ENCODE measurements at regions not wholly inside any gene's neighbourhood (a gene's known extent, or its start where the extent isn't known, plus 50 kb on each side); places are given as distances from the start of the nearest gene placed in this dataset.

- Histone ChIP-seq H3K4me2 (ENCODE audit: insufficient read depth, low read length) (no peak overlapping the region), H3K36me3 (ENCODE audit: control insufficient read depth in 2 of 2, extremely low read depth in 1 of 2, insufficient read depth in 2 of 2, low read length in 2 of 2) (no peaks in the 10 kb centered on the region), H3K27me3 (ENCODE audit: control insufficient read depth in 2 of 2, insufficient read depth in 2 of 2, low read length in 2 of 2) (no peaks in the 10 kb centered on the region), H4K20me1 (replicated peaks; ENCODE audit: control insufficient read depth, extremely low read depth, insufficient read depth, low read length) (no peaks in the 10 kb centered on the region), H3K4me3 (replicated peaks in 1 of 3; ENCODE audit: insufficient read depth in 1 of 3, low read depth in 1 of 3, low read length in 3 of 3) (no peak overlapping the region), H3K9ac (replicated peaks; ENCODE audit: extremely low read depth, insufficient read depth, low read length) (no peak overlapping the region), H2AFZ (ENCODE audit: low read depth, low read length) (no peak overlapping the region), H3K27ac (ENCODE audit: insufficient read depth, low read depth, low read length) (no peak overlapping the region), H3K4me1 (ENCODE audit: control insufficient read depth, extremely low read depth, insufficient read depth, low read length) (no peaks in the 10 kb centered on the region), H3K9me1 (replicated peaks; ENCODE audit: control insufficient read depth, extremely low read depth, insufficient read depth, low read length) (no peaks in the 10 kb centered on the region), H3K79me2 (ENCODE audit: control insufficient read depth, insufficient read depth, low read length) (no peaks in the 10 kb centered on the region), H3K9me3 (replicated peaks; ENCODE audit: control insufficient read depth, insufficient read depth, low read length) (no peaks in the 10 kb centered on the region)
- no peak for FAIRE-seq
- BruUV-seq (replicated peaks): no TSS peak
- dilution Hi-C loops (cut with MboI; ENCODE audit: extremely low pct_ligation_motif_present, low sequenced_read_pairs): no loop called here
- TF ChIP-seq POLR2A (IDR thresholded peaks at IDR 0.05; ENCODE audit: low read depth, low read length) (no peak), POLR2AphosphoS5 (IDR thresholded peaks at IDR 0.05; ENCODE audit: insufficient read depth, low read depth, low read length) (no peak), MYC (IDR thresholded peaks at IDR 0.05; ENCODE audit: low read depth, low read length) (no peak), GATA2 (IDR thresholded peaks at IDR 0.05; ENCODE audit: insufficient read depth, insufficient read length, low read depth, low read length) (no peak), FOS (IDR thresholded peaks at IDR 0.05; ENCODE audit: borderline replicate concordance, insufficient read depth, low read length) (no peak), EZH2 (IDR thresholded peaks at IDR 0.05; ENCODE audit: borderline replicate concordance, low read depth, low read length, severe bottlenecking) (no peak), JUN (IDR thresholded peaks at IDR 0.05; ENCODE audit: borderline replicate concordance, insufficient read depth, insufficient read length, low read depth) (no peak)
- TF ChIP-seq, protein P1, sequence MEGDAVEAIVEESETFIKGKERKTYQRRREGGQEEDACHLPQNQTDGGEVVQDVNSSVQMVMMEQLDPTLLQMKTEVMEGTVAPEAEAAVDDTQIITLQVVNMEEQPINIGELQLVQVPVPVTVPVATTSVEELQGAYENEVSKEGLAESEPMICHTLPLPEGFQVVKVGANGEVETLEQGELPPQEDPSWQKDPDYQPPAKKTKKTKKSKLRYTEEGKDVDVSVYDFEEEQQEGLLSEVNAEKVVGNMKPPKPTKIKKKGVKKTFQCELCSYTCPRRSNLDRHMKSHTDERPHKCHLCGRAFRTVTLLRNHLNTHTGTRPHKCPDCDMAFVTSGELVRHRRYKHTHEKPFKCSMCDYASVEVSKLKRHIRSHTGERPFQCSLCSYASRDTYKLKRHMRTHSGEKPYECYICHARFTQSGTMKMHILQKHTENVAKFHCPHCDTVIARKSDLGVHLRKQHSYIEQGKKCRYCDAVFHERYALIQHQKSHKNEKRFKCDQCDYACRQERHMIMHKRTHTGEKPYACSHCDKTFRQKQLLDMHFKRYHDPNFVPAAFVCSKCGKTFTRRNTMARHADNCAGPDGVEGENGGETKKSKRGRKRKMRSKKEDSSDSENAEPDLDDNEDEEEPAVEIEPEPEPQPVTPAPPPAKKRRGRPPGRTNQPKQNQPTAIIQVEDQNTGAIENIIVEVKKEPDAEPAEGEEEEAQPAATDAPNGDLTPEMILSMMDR (IDR thresholded peaks at IDR 0.05; ENCODE audit: extremely low read depth in 1 of 2, insufficient read depth in 1 of 2, low read depth in 1 of 2, low read length in 2 of 2): no peak
- TF ChIP-seq, protein P2, sequence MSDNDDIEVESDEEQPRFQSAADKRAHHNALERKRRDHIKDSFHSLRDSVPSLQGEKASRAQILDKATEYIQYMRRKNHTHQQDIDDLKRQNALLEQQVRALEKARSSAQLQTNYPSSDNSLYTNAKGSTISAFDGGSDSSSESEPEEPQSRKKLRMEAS (IDR thresholded peaks at IDR 0.05; ENCODE audit: insufficient read depth, insufficient read length): no peak
- intact Hi-C loops (cut with micrococcal nuclease): no loop called here
- no peak for DNase-seq (ENCODE audit: low read depth, low spot score)
- POLR2A ChIA-PET: no interaction called here
- CTCF ChIA-PET: no interaction called here
Observed at GRCh38 chr15:61318802-61319525, 89.9 kb upstream of the RORA start.
